ENCODE measurements at regions not wholly inside any gene's neighbourhood (a gene's known extent, or its start where the extent isn't known, plus 50 kb on each side); places are given as distances from the start of the nearest gene placed in this dataset.

GRCh38 chr7:88693131-88693530 lies 66.4 kb upstream of the ZNF804B start:
- TF ChIP-seq CTCF (conservative IDR thresholded peaks at IDR 0.05; ENCODE audit: low read length) (no peak), EZH2phosphoT487 (IDR thresholded peaks at IDR 0.05; ENCODE audit: borderline replicate concordance, low read depth, low read length) (no peak)

All from OCI-LY7 (cell line).